GM21526 (cell line): ENCODE measurements at regions not wholly inside any gene's neighbourhood (a gene's known extent, or its start where the extent isn't known, plus 50 kb on each side); places are given as distances from the start of the nearest gene placed in this dataset.
"Not testable (repeated sequence)": the region's sequence is repeated elsewhere in the genome, so short reads cannot be mapped to it uniquely, and the experiment has no call there.

Experiments used
- ATAC-seq: cut with Tn5 transposase; IDR thresholded peaks from one replicate; pipeline ENCODE4 v1.9.1; 2021; ENCODE audit warnings: moderate library complexity; ENCODE audit not compliant: unreplicated experiment, low FRiP score

- ATAC-seq = no peak
Observed at GRCh38 chr3:178318941-178319816, 217.1 kb upstream of the KCNMB2 start.

GRCh38 chr3:178320456-178321351 lies 215.5 kb upstream of the KCNMB2 start:
- ATAC-seq = no peak

GRCh38 chr3:178324356-178324755 lies 211.9 kb upstream of the KCNMB2 start:
- ATAC-seq = no peak

- ATAC-seq = no peak
Observed at GRCh38 chr3:178325330-178325729, 210.9 kb upstream of the KCNMB2 start.

- ATAC-seq = no peak
Observed at GRCh38 chr3:178329936-178330335, 206.3 kb upstream of the KCNMB2 start.

- ATAC-seq = no peak
Observed at GRCh38 chr3:178334239-178334638, 202.0 kb upstream of the KCNMB2 start.

- ATAC-seq = no peak
Observed at GRCh38 chr3:178336336-178336735, 199.9 kb upstream of the KCNMB2 start.

- no peak for ATAC-seq
Observed at GRCh38 chr3:178340506-178340905, 195.7 kb upstream of the KCNMB2 start.

- ATAC-seq = no peak
Observed at GRCh38 chr3:178341636-178342035, 194.6 kb upstream of the KCNMB2 start.

GRCh38 chr3:178342111-178342510 lies 194.1 kb upstream of the KCNMB2 start:
- ATAC-seq = no peak

GRCh38 chr3:178343433-178344038 lies 192.7 kb upstream of the KCNMB2 start:
- no peak for ATAC-seq

- ATAC-seq = no peak
Observed at GRCh38 chr3:178345944-178346343, 190.3 kb upstream of the KCNMB2 start.

GRCh38 chr3:178348561-178349217 lies 187.5 kb upstream of the KCNMB2 start:
- not testable (repeated sequence) for ATAC-seq

GRCh38 chr3:178349218-178349596 lies 187.0 kb upstream of the KCNMB2 start:
- not testable (repeated sequence) for ATAC-seq

GRCh38 chr3:178350763-178351162 lies 185.5 kb upstream of the KCNMB2 start:
- no peak for ATAC-seq

GRCh38 chr3:178352326-178353005 lies 183.8 kb upstream of the KCNMB2 start:
- no peak for ATAC-seq

GRCh38 chr3:178353006-178353694 lies 183.1 kb upstream of the KCNMB2 start:
- ATAC-seq = no peak

- ATAC-seq = no peak
Observed at GRCh38 chr3:178359728-178360127, 176.5 kb upstream of the KCNMB2 start.

- ATAC-seq = not testable (repeated sequence)
Observed at GRCh38 chr3:178363048-178363447, 173.2 kb upstream of the KCNMB2 start.
